ENCODE measurements at regions not wholly inside any gene's neighbourhood (a gene's known extent, or its start where the extent isn't known, plus 50 kb on each side); places are given as distances from the start of the nearest gene placed in this dataset.

DNA sequence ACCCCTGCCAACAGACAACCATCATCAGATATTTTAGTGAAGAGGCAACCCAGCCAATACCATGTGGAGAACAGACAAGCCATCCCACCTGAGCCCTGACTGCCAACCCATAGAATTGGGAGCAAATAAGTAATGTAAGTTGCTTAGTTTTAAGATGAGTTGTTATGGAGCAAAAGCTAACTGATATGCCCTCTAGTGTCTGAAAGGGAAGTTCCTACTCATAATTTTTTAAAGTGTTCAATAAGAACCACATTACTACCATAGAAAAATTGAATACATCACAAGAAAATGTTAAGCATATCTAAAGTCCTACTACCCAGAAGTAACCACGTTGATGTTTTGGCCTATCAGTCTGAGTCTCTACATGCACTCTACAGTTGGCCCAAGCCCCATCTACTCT, 50.8 kb upstream of the SLC36A4 start:
- DNase-seq (ENCODE audit: low spot score): no peak

DNA sequence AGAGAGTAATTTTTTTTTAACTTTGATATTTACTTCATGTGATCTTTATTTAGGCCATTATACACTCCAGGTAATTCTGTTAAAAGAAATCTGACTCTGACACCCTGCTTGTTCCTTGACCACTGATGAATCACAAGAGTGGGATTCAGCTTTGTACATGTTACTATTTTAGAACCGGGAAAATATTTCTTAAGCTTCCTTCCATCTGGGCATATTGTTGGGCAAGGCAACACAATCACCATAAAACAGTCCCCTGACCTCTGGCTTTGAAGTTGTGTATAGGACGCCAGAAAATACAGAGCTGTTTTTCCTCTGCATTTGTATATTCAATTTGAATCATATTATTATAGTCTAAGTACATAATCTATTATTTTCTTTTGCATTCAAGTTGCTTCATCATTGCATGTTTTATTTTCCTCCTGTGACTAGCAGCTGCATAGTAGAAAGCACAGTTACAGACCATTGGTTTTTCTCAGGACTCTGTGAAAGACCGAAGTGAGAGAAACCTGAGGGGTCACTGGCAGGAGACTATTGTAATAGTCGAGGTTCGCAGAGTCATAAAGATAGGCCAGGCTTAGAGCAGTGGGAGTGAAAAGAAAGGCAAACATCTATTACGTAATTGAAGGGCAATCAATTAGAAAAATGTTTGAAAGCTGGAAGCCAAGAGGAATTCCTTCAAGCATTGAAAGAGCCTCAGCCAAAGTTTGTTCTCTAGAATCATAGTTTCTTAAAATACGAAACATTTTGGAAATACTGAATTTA, 51.8 kb upstream of the SLC36A4 start:
- DNase-seq (ENCODE audit: low spot score): no peak

DNA sequence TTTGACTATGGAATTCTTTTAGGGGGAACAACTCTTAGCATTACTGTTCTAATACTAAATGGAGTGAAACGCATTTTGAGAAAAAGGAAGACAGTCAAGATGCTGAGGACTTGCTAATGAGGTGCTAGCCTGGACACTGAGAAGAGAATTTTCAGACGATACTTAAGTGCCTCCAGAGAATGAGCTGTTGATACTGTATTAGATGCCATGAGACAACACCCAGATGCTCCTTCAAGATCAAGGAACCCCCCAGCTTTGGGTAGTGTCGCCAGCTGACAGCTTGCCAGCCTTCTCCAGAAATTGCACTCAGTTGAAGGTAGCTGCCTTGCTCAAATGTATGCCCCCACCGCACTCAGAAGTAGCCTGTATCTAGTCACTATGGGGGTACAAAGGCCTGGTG, 52.5 kb upstream of the SLC36A4 start:
- DNase-seq (ENCODE audit: low spot score): no peak

DNA sequence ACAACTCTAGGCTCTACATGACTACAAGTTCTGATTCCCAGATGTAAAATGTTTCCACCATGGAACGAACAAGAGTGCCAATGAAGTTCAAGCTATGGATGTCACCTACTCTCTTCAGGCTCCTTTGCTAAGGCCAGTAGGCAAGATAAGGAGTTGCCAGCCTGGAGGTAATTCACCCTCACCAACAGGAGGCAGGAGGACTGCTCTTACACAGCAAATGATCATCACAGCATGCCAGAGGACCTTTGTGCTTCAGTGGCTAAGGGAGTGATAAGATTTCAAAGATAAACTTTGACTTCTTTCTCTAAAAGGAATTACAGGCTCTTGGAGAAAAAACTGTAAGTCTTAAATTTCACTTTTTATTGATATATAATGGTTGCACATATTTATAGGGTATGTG, 54.1 kb upstream of the SLC36A4 start:
- no peak for DNase-seq (ENCODE audit: low spot score)

DNA sequence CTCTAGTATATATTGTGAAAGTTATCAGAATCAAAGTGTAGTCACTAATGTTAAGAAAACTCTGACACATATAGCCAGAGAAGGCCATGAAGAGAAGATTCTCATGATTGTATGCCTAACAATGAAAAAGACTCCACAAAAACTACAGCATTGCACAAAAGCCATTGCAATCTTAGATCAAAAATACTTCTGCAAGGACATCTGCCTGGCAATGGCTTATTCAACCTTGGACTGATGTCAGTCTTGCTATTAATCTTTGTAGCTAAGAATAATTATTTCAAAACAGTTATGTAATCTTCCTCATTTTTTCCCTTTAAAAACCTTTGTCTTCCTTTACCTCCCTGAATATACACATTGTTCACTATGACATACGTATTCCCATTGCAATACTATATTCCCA, 55.3 kb upstream of the SLC36A4 start:
- no peak for DNase-seq (ENCODE audit: low spot score)

DNA sequence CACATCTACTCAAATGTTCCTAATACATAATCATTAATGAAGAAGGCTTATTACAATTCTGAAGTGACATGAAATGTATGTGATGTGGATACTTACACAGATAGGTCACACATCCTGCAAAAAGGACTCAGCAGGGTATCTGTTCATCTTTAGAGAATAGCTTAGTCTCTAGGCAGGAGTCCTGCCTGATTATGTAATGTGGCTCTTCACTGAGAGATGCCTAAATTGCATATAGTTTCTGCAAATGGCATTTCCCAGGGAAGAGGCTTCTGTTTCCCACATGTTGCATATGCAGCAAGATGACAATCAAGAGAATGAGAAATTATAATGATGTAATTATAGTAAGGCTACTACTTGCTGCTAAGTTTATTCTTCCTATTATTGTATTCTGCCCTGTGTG, 58.8 kb upstream of the SLC36A4 start:
- DNase-seq (ENCODE audit: low spot score): no peak

DNA sequence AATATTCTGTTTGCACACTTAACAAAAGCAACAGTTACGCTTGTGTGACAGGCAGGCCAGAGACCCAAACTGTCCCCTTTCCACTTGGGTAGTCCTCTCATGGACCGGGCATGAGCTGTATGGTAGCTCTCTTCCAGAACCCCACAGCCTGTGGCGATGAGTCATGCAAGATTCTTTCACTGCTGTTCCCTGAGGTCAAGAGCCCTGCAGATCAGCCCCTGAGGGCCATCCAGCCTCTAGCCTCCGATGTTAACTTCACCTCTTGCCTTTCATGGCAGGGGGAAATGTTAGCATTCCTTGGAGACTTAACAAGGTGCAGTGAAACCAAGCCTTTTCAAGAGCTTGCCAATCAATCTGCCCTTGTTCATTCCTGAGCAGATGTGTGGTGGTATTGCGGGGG, 63.2 kb upstream of the DEUP1 start:
- no peak for DNase-seq (ENCODE audit: low spot score)

DNA sequence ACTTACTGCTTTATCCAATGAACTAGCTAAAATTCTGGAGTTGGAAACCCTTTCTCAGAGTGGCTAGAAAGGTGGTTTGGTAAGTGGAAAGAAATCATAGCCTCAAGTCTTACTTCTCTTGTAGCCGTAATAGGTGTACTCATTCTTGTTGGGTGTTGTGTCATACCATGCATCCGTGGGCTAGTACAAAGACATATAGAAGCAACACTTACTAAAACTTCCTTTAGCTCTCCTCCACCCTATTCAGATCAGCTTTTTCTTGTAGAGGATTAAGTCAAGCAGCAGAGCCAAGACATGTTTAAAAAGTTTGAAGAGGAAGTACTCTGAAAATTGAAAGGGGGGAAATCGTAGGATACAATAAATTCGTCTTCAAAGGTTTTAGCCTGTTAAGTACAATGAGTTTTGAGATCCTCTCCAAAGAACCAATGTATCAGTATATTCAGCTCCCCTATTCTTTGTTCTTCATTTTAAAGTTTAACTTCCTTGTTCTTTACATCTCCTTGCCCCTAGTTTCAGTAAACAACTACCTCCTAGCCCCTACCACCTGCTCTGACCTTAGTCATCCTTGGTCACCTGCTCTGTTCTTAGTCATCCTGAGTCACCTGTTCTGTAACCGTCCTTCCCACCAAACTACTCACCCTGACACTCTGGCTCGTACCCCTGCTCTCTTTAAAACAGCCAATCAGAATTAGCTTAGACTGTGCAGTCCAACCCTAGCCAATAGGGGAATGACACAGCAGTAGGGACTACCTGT, 62.1 kb upstream of the DEUP1 start:
- no peak for DNase-seq (ENCODE audit: low spot score)

DNA sequence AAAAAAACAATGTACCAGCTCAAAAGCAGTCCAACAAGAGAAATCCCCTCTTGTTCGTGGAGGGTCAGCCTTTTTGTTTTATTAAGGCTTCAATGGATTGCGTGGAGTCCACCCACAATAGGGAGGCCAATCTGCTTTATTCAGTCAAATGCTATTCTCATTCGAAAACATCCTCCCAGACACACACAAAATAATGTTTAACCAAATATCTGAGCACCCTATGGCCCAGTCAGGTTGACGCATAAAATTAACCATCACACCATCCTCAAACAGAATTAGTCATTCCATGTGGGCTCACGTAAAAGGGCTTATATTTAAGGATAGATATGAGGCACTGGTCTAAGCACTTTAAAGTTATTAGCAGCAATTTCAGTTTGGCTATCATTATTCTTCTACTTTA, 58.9 kb upstream of the DEUP1 start:
- DNase-seq (ENCODE audit: low spot score): no peak

DNA sequence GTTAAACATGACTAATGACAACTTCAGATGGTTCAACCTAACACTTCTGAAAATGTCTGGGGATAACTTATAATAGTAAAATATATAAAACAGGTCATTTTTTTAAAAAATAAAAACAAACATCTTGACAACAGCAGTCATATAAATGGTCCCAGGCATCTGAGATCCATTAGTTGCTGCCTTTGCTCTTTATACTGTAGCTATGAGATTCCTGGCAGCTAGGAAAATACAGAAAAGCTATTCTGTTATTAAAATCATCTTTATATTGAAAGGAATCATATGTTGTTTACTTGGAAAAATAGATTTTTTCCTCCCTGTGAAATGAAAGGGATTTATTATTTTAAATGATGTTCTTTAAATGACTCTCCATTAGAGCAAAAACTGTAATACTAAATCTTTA, 55.7 kb upstream of the DEUP1 start:
- no peak for DNase-seq (ENCODE audit: low spot score)

DNA sequence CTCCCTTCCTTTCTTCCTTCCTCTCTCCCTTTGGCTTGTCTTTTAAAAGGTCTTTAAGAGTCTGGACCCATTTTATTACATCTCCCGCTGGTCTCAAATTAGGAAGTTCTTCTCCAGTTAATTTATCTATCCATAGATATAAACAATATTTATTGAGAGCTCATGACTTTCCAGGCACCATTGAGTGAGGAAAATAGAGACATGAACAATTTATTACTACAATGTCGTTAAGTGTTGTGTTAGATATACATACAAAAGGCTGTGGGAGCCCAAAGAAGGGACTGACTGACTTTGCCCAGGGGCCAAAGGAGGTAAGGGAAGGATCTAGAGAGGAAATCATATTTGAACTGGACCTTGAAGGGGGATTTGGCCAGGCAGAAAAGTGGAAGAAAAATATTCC, 51.6 kb upstream of the DEUP1 start:
- no peak for DNase-seq (ENCODE audit: low spot score)

DNA sequence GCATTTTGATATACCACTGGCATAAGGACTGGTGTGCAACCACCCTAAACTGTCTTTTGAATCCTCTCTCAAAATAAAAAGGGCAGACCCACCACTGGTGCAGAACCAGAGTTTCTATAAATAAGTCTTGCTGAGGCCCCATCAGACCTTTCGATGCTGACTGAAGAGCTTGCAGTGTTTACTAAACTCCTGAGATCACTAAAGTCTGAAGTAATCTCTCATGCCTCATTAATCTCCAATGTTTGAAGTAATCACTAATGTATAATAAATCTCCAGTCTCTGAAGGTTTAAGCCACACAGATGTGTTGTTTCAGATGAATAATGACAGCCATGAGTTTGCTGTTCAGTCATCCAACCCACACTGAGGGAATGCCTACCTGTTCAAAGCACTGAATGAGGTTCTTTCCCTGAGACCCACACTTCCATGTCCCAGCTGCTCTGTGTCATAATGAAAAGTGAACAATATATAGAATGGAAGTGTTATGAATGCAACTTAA, 50.6 kb upstream of the DEUP1 start:
- DNase-seq (ENCODE audit: low spot score): peak; percentile 54
